Karpas-422 (cell line): ENCODE measurements at regions not wholly inside any gene's neighbourhood (a gene's known extent, or its start where the extent isn't known, plus 50 kb on each side); places are given as distances from the start of the nearest gene placed in this dataset.

Experiments
- DNase-seq: peaks from one replicate; pipeline ENCODE4 v3.0.0-alpha.2; 2015
- H2AFZ ChIP-seq: fragments of 200-600 bp; sonication (generic); 2 replicates; pipeline ENCODE4 v1.6.1; 2014; ENCODE audit warnings: antibody characterized with exemption, low read length, mixed read lengths
- H3K27ac ChIP-seq: fragments of 200-600 bp; sonication (generic); 2 replicates; pipeline ENCODE4 v1.5.1; 2014; ENCODE audit warnings: mild to moderate bottlenecking, low read length, moderate library complexity
- H3K27me3 ChIP-seq: fragments of 200-600 bp; sonication (generic); 2 replicates; pipeline ENCODE4 v1.6.1; 2014; ENCODE audit warnings: low read length, mixed read lengths
- H3K36me3 ChIP-seq: fragments of 200-600 bp; sonication (generic); 2 replicates; pipeline ENCODE4 v1.6.1; 2014; ENCODE audit warnings: low read length, mixed read lengths; ENCODE audit not compliant: insufficient read depth
- H3K4me1 ChIP-seq: fragments of 200-600 bp; sonication (generic); 2 replicates; pipeline ENCODE4 v1.6.1; 2014; ENCODE audit warnings: mild to moderate bottlenecking, low read length, mixed read lengths
- H3K4me2 ChIP-seq: fragments of 200-600 bp; sonication (generic); 2 replicates; pipeline ENCODE4 v1.6.1; 2014; ENCODE audit warnings: low read length, low read depth, mild to moderate bottlenecking; ENCODE audit not compliant: poor library complexity, severe bottlenecking
- H3K4me3 ChIP-seq: fragments of 200-600 bp; sonication (generic); 2 replicates; pipeline ENCODE4 v1.5.1; 2014; ENCODE audit warnings: mild to moderate bottlenecking, antibody characterized with exemption, low read length, mixed read lengths
- H3K79me2 ChIP-seq: fragments of 200-600 bp; sonication (generic); 2 replicates; pipeline ENCODE4 v1.6.1; 2014; ENCODE audit warnings: mild to moderate bottlenecking, low read length, mixed read lengths
- H3K9ac ChIP-seq: fragments of 200-600 bp; sonication (generic); 2 replicates; pipeline ENCODE4 v1.6.0; 2014; ENCODE audit warnings: low read length
- H3K9me2 ChIP-seq: fragments of 200-600 bp; sonication (generic), shearing (Covaris generic); replicated peaks from 2 replicates; pipeline ENCODE4 v1.6.0; 2014; ENCODE audit warnings: mild to moderate bottlenecking, low read length, moderate library complexity; ENCODE audit not compliant: insufficient read depth
- H3K9me3 ChIP-seq: fragments of 300-700, 200-600 bp; sonication (generic); 2 replicates; pipeline ENCODE4 v1.6.1; 2014; ENCODE audit warnings: low read length, mixed read lengths
- H4K20me1 ChIP-seq: fragments of 200-600 bp; sonication (generic); 2 replicates; pipeline ENCODE4 v1.6.1; 2014; ENCODE audit warnings: mild to moderate bottlenecking, antibody characterized with exemption, low read length, low read depth; ENCODE audit not compliant: insufficient read depth

DNA sequence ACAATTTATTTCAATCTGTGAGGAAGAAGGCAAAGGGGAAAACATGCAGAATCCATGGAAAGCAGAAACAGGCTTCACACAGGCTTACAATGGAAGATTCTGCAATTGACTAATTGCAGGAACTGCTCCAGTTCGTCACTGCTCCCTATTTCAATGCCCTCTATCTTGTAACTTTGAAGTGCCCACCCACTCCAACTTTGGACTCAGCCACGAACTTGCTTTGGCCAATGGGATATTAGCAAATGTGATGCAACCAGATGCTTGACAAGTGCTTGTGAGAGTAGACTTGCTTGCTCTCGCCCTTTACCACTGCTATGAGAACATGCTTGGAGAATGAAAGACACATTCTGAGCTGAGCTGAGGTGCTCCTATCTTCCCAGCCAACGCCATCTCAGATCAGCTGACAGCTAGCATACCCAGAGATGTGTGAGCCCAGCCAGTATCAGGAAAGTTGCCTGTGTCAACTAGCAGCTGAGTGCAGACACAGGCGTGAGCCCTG, 105.7 kb upstream of the PTCHD1 start:
- H3K27ac ChIP-seq: no peak overlapping the region
- H3K79me2 ChIP-seq: no peaks in the 10 kb centered on the region
- no peaks in the 10 kb centered on the region for H3K36me3 ChIP-seq
- H3K27me3 ChIP-seq: no peaks in the 10 kb centered on the region
- H3K9me3 ChIP-seq: no peaks in the 10 kb centered on the region
- H4K20me1 ChIP-seq: no peaks in the 10 kb centered on the region
- no peaks in the 10 kb centered on the region for H3K4me1 ChIP-seq
- H3K9me2 ChIP-seq: no peaks in the 10 kb centered on the region
- no peak overlapping the region for H3K4me2 ChIP-seq
- H2AFZ ChIP-seq: no peak overlapping the region
- DNase-seq: no peak
- no peak overlapping the region for H3K4me3 ChIP-seq
- H3K9ac ChIP-seq: no peak overlapping the region

DNA sequence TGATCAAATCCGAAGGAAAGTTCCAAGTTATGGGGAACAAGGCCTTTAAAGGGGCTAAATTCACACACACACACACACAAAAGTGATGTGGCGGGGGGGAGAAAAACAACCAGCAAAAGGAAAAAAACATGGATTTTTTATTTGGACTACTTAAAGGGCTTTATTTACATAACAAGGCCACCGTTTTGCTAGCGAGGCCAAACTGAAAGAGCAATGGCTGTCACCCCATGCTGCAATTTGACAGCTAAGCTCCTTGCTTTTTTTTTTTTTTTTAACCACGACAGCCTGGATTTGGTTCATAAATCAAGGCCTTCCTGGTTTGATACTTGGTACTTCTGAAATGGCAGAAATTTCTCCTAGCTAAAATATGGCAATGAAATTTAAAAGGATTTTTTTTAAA, 99.6 kb upstream of the PTCHD1 start:
- H2AFZ ChIP-seq: no peak overlapping the region
- DNase-seq: no peak
- no peak overlapping the region for H3K9ac ChIP-seq
- H3K4me1 ChIP-seq: no peaks in the 10 kb centered on the region
- H3K9me3 ChIP-seq: no peaks in the 10 kb centered on the region
- no peaks in the 10 kb centered on the region for H4K20me1 ChIP-seq
- H3K27me3 ChIP-seq: no peaks in the 10 kb centered on the region
- H3K4me3 ChIP-seq: no peak overlapping the region
- H3K9me2 ChIP-seq: no peaks in the 10 kb centered on the region
- H3K79me2 ChIP-seq: no peaks in the 10 kb centered on the region
- no peak overlapping the region for H3K4me2 ChIP-seq
- no peak overlapping the region for H3K27ac ChIP-seq
- no peaks in the 10 kb centered on the region for H3K36me3 ChIP-seq

DNA sequence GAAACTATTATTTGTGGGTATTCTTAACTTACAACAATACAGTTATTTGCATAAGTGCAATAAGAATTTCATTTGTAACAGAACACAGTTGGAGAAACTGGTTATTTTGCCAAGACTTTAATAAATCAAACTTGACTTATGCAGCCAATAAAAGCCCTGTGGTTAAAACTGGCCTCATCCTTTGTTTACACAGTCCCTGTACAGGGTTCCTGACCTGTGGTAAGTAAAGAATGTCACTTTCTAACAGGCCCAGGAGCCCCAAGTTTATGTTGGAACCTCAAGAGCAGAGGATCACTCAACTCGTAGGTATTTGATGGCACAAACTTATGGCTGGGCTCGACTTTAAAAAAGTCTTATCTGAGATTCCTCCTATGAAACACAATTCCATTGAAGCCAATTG, 88.6 kb upstream of the PTCHD1 start:
- no peaks in the 10 kb centered on the region for H3K9me2 ChIP-seq
- H3K36me3 ChIP-seq: no peaks in the 10 kb centered on the region
- no peaks in the 10 kb centered on the region for H3K4me1 ChIP-seq
- H3K9ac ChIP-seq: no peak overlapping the region
- no peak overlapping the region for H3K4me2 ChIP-seq
- H4K20me1 ChIP-seq: no peaks in the 10 kb centered on the region
- no peaks in the 10 kb centered on the region for H3K79me2 ChIP-seq
- no peak for DNase-seq
- H3K27ac ChIP-seq: no peak overlapping the region
- no peak overlapping the region for H3K4me3 ChIP-seq
- H2AFZ ChIP-seq: no peak overlapping the region
- H3K9me3 ChIP-seq: no peaks in the 10 kb centered on the region
- no peaks in the 10 kb centered on the region for H3K27me3 ChIP-seq

DNA sequence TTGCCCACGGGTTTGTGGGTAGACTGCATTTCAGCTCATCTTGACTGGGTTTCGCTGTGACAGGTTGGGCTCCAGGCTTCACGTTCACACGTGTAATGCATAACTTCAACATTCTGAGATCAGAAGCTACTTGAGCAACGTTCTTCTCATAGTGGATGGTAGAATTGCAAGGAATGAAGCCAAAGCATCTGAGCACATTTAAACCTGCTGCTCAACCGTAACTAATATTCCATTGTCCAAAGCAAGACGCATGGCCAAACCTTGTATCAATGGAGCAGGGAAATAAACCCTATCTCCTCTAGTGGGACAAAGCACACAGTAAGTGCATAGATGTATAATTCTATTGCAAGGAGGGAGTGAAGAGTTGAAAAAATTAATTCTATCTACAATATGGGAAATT, 86.5 kb upstream of the PTCHD1 start:
- no peak for DNase-seq
- peaks cover 8% of the 10 kb centered on the region; the same call in 1 of the 2 replicates for H3K9me3 ChIP-seq
- no peaks in the 10 kb centered on the region for H3K36me3 ChIP-seq
- no peak overlapping the region for H3K9ac ChIP-seq
- no peaks in the 10 kb centered on the region for H3K9me2 ChIP-seq
- H3K4me2 ChIP-seq: no peak overlapping the region
- H2AFZ ChIP-seq: no peak overlapping the region
- no peaks in the 10 kb centered on the region for H3K27me3 ChIP-seq
- H3K79me2 ChIP-seq: no peaks in the 10 kb centered on the region
- no peaks in the 10 kb centered on the region for H4K20me1 ChIP-seq
- H3K27ac ChIP-seq: no peak overlapping the region
- H3K4me1 ChIP-seq: no peaks in the 10 kb centered on the region
- no peak overlapping the region for H3K4me3 ChIP-seq

DNA sequence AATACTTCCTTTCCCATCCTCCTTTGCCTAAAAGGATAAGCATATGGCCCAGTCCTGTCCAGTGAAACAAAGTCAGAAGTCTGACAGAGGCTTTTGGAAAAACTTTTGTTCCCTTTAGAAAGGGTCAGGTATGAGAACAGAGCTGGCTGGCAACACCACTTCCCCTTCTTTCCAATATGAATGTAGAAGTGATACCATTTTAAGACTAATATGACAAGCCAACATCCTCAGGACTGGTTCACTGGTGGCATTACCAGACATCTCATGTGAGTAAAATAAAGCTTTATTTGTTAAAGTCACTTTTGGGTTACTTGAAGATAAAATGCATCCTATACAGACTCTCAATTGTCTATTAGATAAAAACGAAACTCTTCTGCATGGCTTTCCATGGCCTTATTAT, 83.6 kb upstream of the PTCHD1 start:
- no peak overlapping the region for H3K4me2 ChIP-seq
- no peaks in the 10 kb centered on the region for H3K4me1 ChIP-seq
- no peaks in the 10 kb centered on the region for H3K36me3 ChIP-seq
- H2AFZ ChIP-seq: no peak overlapping the region
- H3K4me3 ChIP-seq: no peak overlapping the region
- no peaks in the 10 kb centered on the region for H3K9me2 ChIP-seq
- DNase-seq: no peak
- H3K9ac ChIP-seq: no peak overlapping the region
- no peaks in the 10 kb centered on the region for H4K20me1 ChIP-seq
- no peaks in the 10 kb centered on the region for H3K79me2 ChIP-seq
- H3K27me3 ChIP-seq: no peaks in the 10 kb centered on the region
- no peak overlapping the region for H3K27ac ChIP-seq
- H3K9me3 ChIP-seq: peaks cover 8% of the 10 kb centered on the region; the same call in 1 of the 2 replicates

DNA sequence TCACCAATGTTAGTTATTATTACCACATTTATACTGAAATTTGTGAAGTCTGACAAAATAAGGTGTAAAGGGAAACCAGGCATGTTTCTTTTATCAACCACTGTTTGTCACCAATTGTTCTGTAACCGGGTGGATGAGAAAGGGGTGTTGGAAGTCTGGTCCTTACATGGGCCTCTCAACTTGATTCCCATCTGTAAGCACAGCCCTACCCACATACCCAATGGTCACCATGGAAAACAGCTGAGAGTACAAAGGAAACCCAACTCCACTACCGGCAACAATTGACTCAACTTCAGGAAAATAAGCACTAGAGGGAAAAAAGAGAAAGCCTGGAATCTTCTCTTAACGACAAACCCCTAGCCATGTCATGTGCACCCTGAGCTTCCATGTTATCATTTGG, 70.8 kb upstream of the PTCHD1 start:
- Histone ChIP-seq H3K9me2 (no peaks in the 10 kb centered on the region), H3K79me2 (no peaks in the 10 kb centered on the region), H3K27ac (no peak overlapping the region), H3K36me3 (no peaks in the 10 kb centered on the region), H3K9ac (no peak overlapping the region), H3K9me3 (no peaks in the 10 kb centered on the region; the same call in 1 of the 2 replicates), H4K20me1 (no peaks in the 10 kb centered on the region), H3K4me3 (no peak overlapping the region), H3K27me3 (no peaks in the 10 kb centered on the region), H2AFZ (no peak overlapping the region), H3K4me1 (no peaks in the 10 kb centered on the region), H3K4me2 (no peak overlapping the region)
- DNase-seq: no peak

DNA sequence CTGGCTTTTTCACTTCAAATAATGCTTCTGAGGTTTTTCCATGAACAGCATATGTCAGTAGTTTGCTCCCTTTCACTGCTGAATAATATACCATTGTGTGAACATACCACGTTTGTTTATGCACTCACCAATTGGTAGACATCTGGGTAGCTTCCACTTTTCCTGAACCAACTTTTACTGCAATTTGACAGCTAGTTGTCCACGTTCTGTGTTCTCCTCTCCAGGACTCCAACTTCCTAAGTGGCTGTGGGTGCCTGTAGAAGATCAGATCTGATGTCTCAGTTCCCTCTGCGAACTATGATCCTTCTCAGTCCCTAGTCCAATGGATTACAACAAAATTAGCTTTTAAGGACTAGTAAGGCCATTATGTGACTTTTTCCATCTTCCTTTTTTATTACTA, 64.7 kb upstream of the PTCHD1 start:
- H3K9me3 ChIP-seq: no peaks in the 10 kb centered on the region; the same call in 1 of the 2 replicates
- no peak overlapping the region for H3K4me2 ChIP-seq
- H3K36me3 ChIP-seq: no peaks in the 10 kb centered on the region
- no peak for DNase-seq
- no peaks in the 10 kb centered on the region for H3K27me3 ChIP-seq
- H3K4me3 ChIP-seq: no peak overlapping the region
- no peaks in the 10 kb centered on the region for H3K9me2 ChIP-seq
- no peak overlapping the region for H3K9ac ChIP-seq
- no peak overlapping the region for H2AFZ ChIP-seq
- H4K20me1 ChIP-seq: no peaks in the 10 kb centered on the region
- H3K4me1 ChIP-seq: no peaks in the 10 kb centered on the region
- H3K79me2 ChIP-seq: no peaks in the 10 kb centered on the region
- H3K27ac ChIP-seq: no peak overlapping the region

DNA sequence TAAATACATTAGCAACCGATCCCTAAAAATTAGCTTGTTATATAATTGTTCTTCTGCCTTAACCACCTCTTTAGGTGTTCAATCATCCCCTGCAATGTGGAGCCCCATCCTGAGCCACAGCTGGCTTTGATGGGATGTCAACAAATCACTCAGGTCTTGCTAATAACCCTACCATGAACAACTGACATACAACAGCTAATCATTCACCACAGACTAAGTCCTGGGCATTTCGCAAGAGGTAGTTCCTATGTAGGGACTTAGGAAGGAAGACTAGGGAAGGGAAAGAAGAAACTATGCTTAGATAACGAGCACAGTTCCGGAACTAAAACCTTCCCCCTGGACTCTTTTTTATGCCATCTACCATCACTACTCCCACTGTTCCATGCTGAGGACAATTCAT, 63.6 kb upstream of the PTCHD1 start:
- no peak for DNase-seq
- Histone ChIP-seq H3K4me3 (no peak overlapping the region), H3K9me2 (no peaks in the 10 kb centered on the region), H3K36me3 (no peaks in the 10 kb centered on the region), H3K9ac (no peak overlapping the region), H4K20me1 (no peaks in the 10 kb centered on the region), H3K9me3 (no peaks in the 10 kb centered on the region; the same call in 1 of the 2 replicates), H3K79me2 (no peaks in the 10 kb centered on the region), H3K4me1 (no peaks in the 10 kb centered on the region), H2AFZ (no peak overlapping the region), H3K27ac (no peak overlapping the region), H3K27me3 (no peaks in the 10 kb centered on the region), H3K4me2 (no peak overlapping the region)

DNA sequence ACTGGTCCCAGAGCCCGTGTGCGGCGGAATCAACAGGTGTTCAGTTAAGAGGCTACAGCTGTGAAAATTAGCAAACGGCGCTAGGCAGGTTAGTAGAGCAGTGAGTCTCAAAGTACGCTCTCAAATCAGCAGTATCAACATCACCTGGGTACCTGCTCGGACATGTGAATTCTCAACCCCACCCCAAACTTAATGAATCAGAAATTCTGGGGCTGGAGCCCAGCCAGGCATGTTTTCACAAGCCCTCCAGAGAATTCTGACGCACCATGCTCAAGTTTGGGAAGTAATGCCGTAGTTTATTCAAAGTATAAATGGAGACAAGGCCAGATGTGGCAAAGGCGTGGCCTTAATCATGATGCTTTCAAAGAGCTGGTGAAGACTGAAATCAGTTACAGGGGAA, 58.2 kb upstream of the PTCHD1 start:
- H2AFZ ChIP-seq: no peak overlapping the region
- H3K9me2 ChIP-seq: no peaks in the 10 kb centered on the region
- H3K4me3 ChIP-seq: no peak overlapping the region
- H3K9ac ChIP-seq: no peak overlapping the region
- H3K36me3 ChIP-seq: no peaks in the 10 kb centered on the region
- no peak for DNase-seq
- no peaks in the 10 kb centered on the region for H3K27me3 ChIP-seq
- no peaks in the 10 kb centered on the region for H3K79me2 ChIP-seq
- no peaks in the 10 kb centered on the region for H4K20me1 ChIP-seq
- no peak overlapping the region for H3K27ac ChIP-seq
- no peak overlapping the region for H3K4me2 ChIP-seq
- no peaks in the 10 kb centered on the region for H3K4me1 ChIP-seq
- no peaks in the 10 kb centered on the region for H3K9me3 ChIP-seq
